IMR-90 (cell line): ENCODE measurements at regions not wholly inside any gene's neighbourhood (a gene's known extent, or its start where the extent isn't known, plus 50 kb on each side); places are given as distances from the start of the nearest gene placed in this dataset.

ENCODE experiments used
- ATAC-seq: fragments of 200-7000 bp; cut with Tn5 transposase; 2 replicates; pipeline ENCODE4 v1.9.1; 2020; ENCODE audit warnings: low read depth, mild to moderate bottlenecking, moderate library complexity
- BruUV-seq: library from RNA; stranded (reverse); fragments of 400-500 nt; replicated peaks from 2 replicates; lab custom pipeline; 2021; lab: Mats Ljungman, UMichigan
- CTCF ChIA-PET: fragments of 300-600 bp; formaldehyde crosslinking; extraction: SDS; loops from one replicate; lab custom pipeline; 2021; ENCODE audit warnings: antibody characterized with exemption; lab: Yijun Ruan, JAX
- POLR2A ChIA-PET: fragments of 300-600 bp; sonication (Branson Sonifier 250); formaldehyde crosslinking; loops from one replicate; lab custom pipeline; 2022; ENCODE audit warnings: antibody characterized with exemption; ENCODE audit not compliant: unreplicated experiment; lab: Charles Lee
- DNase-seq: peaks from one replicate; pipeline ENCODE4 v3.0.0; 2013
- H2AFZ ChIP-seq: replicated peaks from 2 replicates; pipeline ENCODE3; 2013; ENCODE audit warnings: low read length, mild to moderate bottlenecking; ENCODE audit not compliant: poor library complexity
- H2AK5ac ChIP-seq: 2 replicates; pipeline ENCODE4 v1.6.1; 2013; ENCODE audit warnings: low read depth, low read length, inconsistent platforms
- H2AK9ac ChIP-seq: replicated peaks from 2 replicates; pipeline ENCODE3; 2013; ENCODE audit warnings: mild to moderate bottlenecking, low read depth, low read length, moderate library complexity; ENCODE audit not compliant: poor library complexity
- H2BK120ac ChIP-seq: 2 replicates; pipeline ENCODE4 v1.6.1; 2013; ENCODE audit warnings: low read depth, low read length, inconsistent platforms
- H2BK15ac ChIP-seq: 3 replicates; pipeline ENCODE4 v1.6.1; 2013; ENCODE audit warnings: low read depth, low read length, inconsistent platforms
- H2BK20ac ChIP-seq: 2 replicates; pipeline ENCODE4 v1.6.1; 2013; ENCODE audit warnings: low read depth, mild to moderate bottlenecking, inconsistent platforms, low read length, moderate library complexity
- H2BK5ac ChIP-seq: 2 replicates; pipeline ENCODE4 v1.6.1; 2013; ENCODE audit warnings: mild to moderate bottlenecking, low read depth, low read length, inconsistent platforms; ENCODE audit not compliant: poor library complexity, severe bottlenecking
- H3K14ac ChIP-seq: replicated peaks from 2 replicates; pipeline ENCODE4 v1.6.1; 2013; ENCODE audit warnings: low read depth, low read length, inconsistent platforms
- H3K18ac ChIP-seq: 2 replicates; pipeline ENCODE4 v1.6.1; 2013; ENCODE audit warnings: low read depth, low read length, control low read depth
- H3K23ac ChIP-seq: 2 replicates; pipeline ENCODE4 v1.6.1; 2013; ENCODE audit warnings: low read depth, low read length, inconsistent platforms
- H3K27ac ChIP-seq: 2 replicates; pipeline ENCODE4 v1.5.1; 2013; ENCODE audit warnings: mild to moderate bottlenecking, control low read depth, low read length; ENCODE audit not compliant: insufficient read depth
- H3K27me3 ChIP-seq: 2 replicates; pipeline ENCODE4 v1.6.1; 2013; ENCODE audit warnings: low read length; ENCODE audit not compliant: control insufficient read depth, insufficient read depth
- H3K36me3 ChIP-seq: 2 replicates; pipeline ENCODE4 v1.6.1; 2013; ENCODE audit warnings: low read length, mixed read lengths; ENCODE audit not compliant: control insufficient read depth, insufficient read depth
- H3K4ac ChIP-seq: 2 replicates; pipeline ENCODE4 v1.6.1; 2013; ENCODE audit warnings: low read depth, low read length, inconsistent platforms
- H3K4me1 ChIP-seq: 2 replicates; pipeline ENCODE4 v1.6.1; 2013; ENCODE audit warnings: low read length, mixed read lengths; ENCODE audit not compliant: control insufficient read depth, insufficient read depth
- H3K4me2 ChIP-seq: 2 replicates; pipeline ENCODE4 v1.6.1; 2013; ENCODE audit warnings: low read depth, mild to moderate bottlenecking, control low read depth, low read length, moderate library complexity
- H3K4me3 ChIP-seq: 2 replicates; pipeline ENCODE4 v1.5.1; 2013; ENCODE audit warnings: low read depth, mild to moderate bottlenecking, control low read depth, low read length, moderate library complexity; ENCODE audit not compliant: insufficient read depth
- H3K56ac ChIP-seq: 2 replicates; pipeline ENCODE4 v1.6.1; 2013; ENCODE audit warnings: low read length, inconsistent platforms; ENCODE audit not compliant: insufficient read depth; ENCODE audit errors: extremely low read depth
- H3K79me1 ChIP-seq, 2 experiments: 2 replicates each; pipeline ENCODE4 v1.6.1; 2013; ENCODE audit warnings: low read length in 2 of 2, inconsistent platforms in 1 of 2, low read depth in 1 of 2
- H3K9ac ChIP-seq: 2 replicates; pipeline ENCODE4 v1.6.1; 2013; ENCODE audit warnings: low read depth, low read length, control low read depth
- H3K9me1 ChIP-seq: 2 replicates; pipeline ENCODE4 v1.6.1; 2013; ENCODE audit warnings: low read length, inconsistent platforms; ENCODE audit not compliant: insufficient read depth
- H3K9me3 ChIP-seq: 2 replicates; pipeline ENCODE4 v1.6.1; 2013; ENCODE audit warnings: low read length; ENCODE audit not compliant: control insufficient read depth, insufficient read depth
- H4K20me1 ChIP-seq: 2 replicates; pipeline ENCODE4 v1.6.1; 2013; ENCODE audit warnings: low read length, inconsistent platforms; ENCODE audit not compliant: insufficient read depth
- H4K5ac ChIP-seq: 2 replicates; pipeline ENCODE4 v1.6.1; 2013; ENCODE audit warnings: mild to moderate bottlenecking, low read depth, low read length, control low read depth
- H4K8ac ChIP-seq, 2 experiments: 2 replicates each; pipeline ENCODE4 v1.6.1; 2013; ENCODE audit warnings: low read depth in 2 of 2, low read length in 2 of 2, control low read depth in 1 of 2, inconsistent platforms in 1 of 2
- H4K91ac ChIP-seq: 2 replicates; pipeline ENCODE4 v1.6.1; 2013; ENCODE audit warnings: low read depth, low read length, inconsistent platforms; ENCODE audit not compliant: insufficient read depth
- BHLHE40 ChIP-seq: fragments of 150-350 bp; IDR thresholded peaks from 2 replicates; pipeline ENCODE4 v1.6.1; 2016; ENCODE audit warnings: mild to moderate bottlenecking, low read depth, low read length
- CEBPB ChIP-seq: IDR thresholded peaks from 2 replicates; pipeline ENCODE4 v1.6.1; 2012; ENCODE audit warnings: low read depth, low read length, improper control_type of control experiment
- CHD1 ChIP-seq: IDR thresholded peaks from 2 replicates; pipeline ENCODE4 v1.6.1; 2012; ENCODE audit warnings: low read depth, low read length, improper control_type of control experiment
- CTCF ChIP-seq: conservative IDR thresholded peaks from 2 replicates; pipeline ENCODE4 v1.5.1; 2012; ENCODE audit warnings: mild to moderate bottlenecking, low read depth, low read length, improper control_type of control experiment
- FOS ChIP-seq: fragments of 150-350 bp; IDR thresholded peaks from 2 replicates; pipeline ENCODE4 v1.6.1; 2016; ENCODE audit warnings: low read depth, low read length
- MAFK ChIP-seq: IDR thresholded peaks from 2 replicates; pipeline ENCODE4 v1.6.1; 2012; ENCODE audit warnings: low read depth, low read length, improper control_type of control experiment
- MAZ ChIP-seq: IDR thresholded peaks from 2 replicates; pipeline ENCODE4 v1.6.1; 2012; ENCODE audit warnings: low read depth, mild to moderate bottlenecking, low read length, improper control_type of control experiment, moderate library complexity, borderline replicate concordance
- MXI1 ChIP-seq: IDR thresholded peaks from 2 replicates; pipeline ENCODE4 v1.6.1; 2012; ENCODE audit warnings: low read depth, mild to moderate bottlenecking, low read length, moderate library complexity, borderline replicate concordance
- NFE2L2 ChIP-seq: fragments of 150-350 bp; IDR thresholded peaks from 2 replicates; pipeline ENCODE4 v1.6.1; 2016; ENCODE audit warnings: low read depth, mild to moderate bottlenecking, low read length
- POLR2A ChIP-seq: IDR thresholded peaks from 2 replicates; pipeline ENCODE4 v1.6.1; 2012; ENCODE audit warnings: mild to moderate bottlenecking, low read depth, low read length
- RAD21 ChIP-seq: IDR thresholded peaks from 2 replicates; pipeline ENCODE4 v1.6.1; 2012; ENCODE audit warnings: low read length, improper control_type of control experiment
- RCOR1 ChIP-seq: IDR thresholded peaks from 2 replicates; pipeline ENCODE4 v1.6.1; 2012; ENCODE audit warnings: mild to moderate bottlenecking, low read length, improper control_type of control experiment; ENCODE audit not compliant: insufficient replicate concordance
- RFX5 ChIP-seq: IDR thresholded peaks from 2 replicates; pipeline ENCODE4 v1.8.0; 2012; ENCODE audit warnings: low read depth, mild to moderate bottlenecking, low read length, moderate library complexity
- SMC3 ChIP-seq: fragments of 150-350 bp; IDR thresholded peaks from 2 replicates; pipeline ENCODE4 v1.6.1; 2016; ENCODE audit warnings: low read depth, mild to moderate bottlenecking, antibody characterized with exemption, low read length, moderate library complexity
- USF2 ChIP-seq: fragments of 150-350 bp; IDR thresholded peaks from 2 replicates; pipeline ENCODE4 v1.6.1; 2017; ENCODE audit warnings: mild to moderate bottlenecking, antibody characterized with exemption, low read length, low read depth
- dilution Hi-C: fragments of 300-500 bp; cut with HindIII; formaldehyde crosslinking; loops from one replicate; pipeline ENCODE4 v1.14.3; 2018; ENCODE audit warnings: low sequenced_read_pairs; ENCODE audit not compliant: unreplicated experiment
- in situ Hi-C: fragments of 300-500 bp; cut with MboI; formaldehyde crosslinking; loops from 3 replicates; pipeline ENCODE4 v1.14.3; 2019; ENCODE audit warnings: low sequenced_read_pairs, inconsistent platforms, mixed read lengths
- intact Hi-C: fragments of 100-400 bp; cut with micrococcal nuclease; formaldehyde crosslinking; loops from 2 replicates; pipeline ENCODE4 v1.10.0; 2022
- TF ChIP-seq, protein P1 (sequence below): fragments of 150-350 bp; IDR thresholded peaks from 2 replicates; pipeline ENCODE4 v1.6.1; 2016; ENCODE audit warnings: low read depth, mild to moderate bottlenecking, low read length, moderate library complexity, borderline replicate concordance

DNA sequence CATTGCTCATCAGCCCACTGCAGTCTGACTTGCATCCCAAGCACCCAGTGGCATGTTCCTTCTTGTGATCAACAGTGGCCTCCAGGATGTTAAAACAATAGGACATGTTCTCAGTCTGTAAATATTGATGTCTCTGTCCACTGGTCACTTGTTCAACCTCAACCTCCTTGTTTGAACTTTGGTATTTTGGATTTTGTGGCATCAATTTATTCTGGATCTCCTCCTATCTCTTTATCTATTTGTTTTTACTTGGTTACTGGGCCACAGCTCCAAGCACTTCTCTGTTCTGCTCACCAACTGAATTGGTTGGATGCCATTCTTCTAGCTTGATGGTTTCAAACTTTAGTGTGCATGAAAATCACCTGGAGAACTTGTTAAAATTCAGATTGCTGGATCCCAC lies 1414.8 kb upstream of the CELF4 start:
- Histone ChIP-seq H3K4me3 (no peak overlapping the region), H3K4me2 (no peak overlapping the region), H3K18ac (no peak overlapping the region), H3K9me1 (no peaks in the 10 kb centered on the region), H3K23ac (no peak overlapping the region), H2AK9ac (no peak overlapping the region), H3K79me1 (no peaks in the 10 kb centered on the region), H2AFZ (no peak overlapping the region), H3K4me1 (no peaks in the 10 kb centered on the region), H3K9me3 (peaks cover 6% of the 10 kb centered on the region; the same call in 1 of the 2 replicates), H4K91ac (no peak overlapping the region), H4K20me1 (no peaks in the 10 kb centered on the region), H3K27ac (no peak overlapping the region), H2BK20ac (no peak overlapping the region), H3K56ac (no peak overlapping the region), H3K27me3 (no peaks in the 10 kb centered on the region), H3K9ac (no peak overlapping the region), H2AK5ac (no peak overlapping the region), H3K14ac (no peak overlapping the region), H4K8ac (no peak overlapping the region), H3K36me3 (no peaks in the 10 kb centered on the region), H3K4ac (no peak overlapping the region), H4K5ac (no peak overlapping the region), H2BK5ac (no peak overlapping the region), H2BK15ac (no peak overlapping the region), H2BK120ac (no peak overlapping the region)
- intact Hi-C loops: no loop called here
- ChIA-PET POLR2A (no interaction called here), CTCF (no interaction called here)
- dilution Hi-C loops: no loop called here
- in situ Hi-C loops: no loop called here
- no peak for ATAC-seq
- no peak for DNase-seq
- BruUV-seq: no TSS peak
- no peak for TF ChIP-seq RFX5
- no peak for TF ChIP-seq NFE2L2
- TF ChIP-seq MAZ: no peak
- no peak for TF ChIP-seq CTCF
- TF ChIP-seq RCOR1: no peak
- TF ChIP-seq SMC3: no peak
- TF ChIP-seq RAD21: no peak
- no peak for TF ChIP-seq CEBPB
- TF ChIP-seq MXI1: no peak
- no peak for TF ChIP-seq FOS
- no peak for TF ChIP-seq BHLHE40
- TF ChIP-seq MAFK: no peak
- TF ChIP-seq, protein P1, sequence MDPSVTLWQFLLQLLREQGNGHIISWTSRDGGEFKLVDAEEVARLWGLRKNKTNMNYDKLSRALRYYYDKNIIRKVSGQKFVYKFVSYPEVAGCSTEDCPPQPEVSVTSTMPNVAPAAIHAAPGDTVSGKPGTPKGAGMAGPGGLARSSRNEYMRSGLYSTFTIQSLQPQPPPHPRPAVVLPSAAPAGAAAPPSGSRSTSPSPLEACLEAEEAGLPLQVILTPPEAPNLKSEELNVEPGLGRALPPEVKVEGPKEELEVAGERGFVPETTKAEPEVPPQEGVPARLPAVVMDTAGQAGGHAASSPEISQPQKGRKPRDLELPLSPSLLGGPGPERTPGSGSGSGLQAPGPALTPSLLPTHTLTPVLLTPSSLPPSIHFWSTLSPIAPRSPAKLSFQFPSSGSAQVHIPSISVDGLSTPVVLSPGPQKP: no peak
- no peak for TF ChIP-seq POLR2A
- TF ChIP-seq CHD1: no peak
- no peak for TF ChIP-seq USF2
